Endothelial cell (in vitro differentiated cells): ENCODE measurements at regions not wholly inside any gene's neighbourhood (a gene's known extent, or its start where the extent isn't known, plus 50 kb on each side); places are given as distances from the start of the nearest gene placed in this dataset.

ENCODE experiments used
- DNase-seq: peaks from one replicate; pipeline ENCODE4 v3.0.0; 2021; ENCODE audit warnings: low spot score
- H3K27ac Mint-ChIP-seq: one replicate; pipeline ENCODE4 v1.8.0; 2021; ENCODE audit warnings: mixed read lengths, inconsistent platforms; ENCODE audit not compliant: unreplicated experiment
- H3K27me3 Mint-ChIP-seq: one replicate; pipeline ENCODE4 v1.8.0; 2021; ENCODE audit warnings: mild to moderate bottlenecking, moderate library complexity, mixed read lengths, inconsistent platforms; ENCODE audit not compliant: unreplicated experiment
- H3K36me3 Mint-ChIP-seq: one replicate; pipeline ENCODE4 v1.8.0; 2021; ENCODE audit warnings: mild to moderate bottlenecking, low read depth, mixed read lengths, inconsistent platforms; ENCODE audit not compliant: unreplicated experiment
- H3K4me1 Mint-ChIP-seq: one replicate; pipeline ENCODE4 v1.8.0; 2021; ENCODE audit warnings: mild to moderate bottlenecking, mixed read lengths, inconsistent platforms; ENCODE audit not compliant: unreplicated experiment
- H3K4me3 Mint-ChIP-seq: one replicate; pipeline ENCODE4 v1.8.0; 2021; ENCODE audit warnings: mild to moderate bottlenecking, mixed read lengths, inconsistent platforms; ENCODE audit not compliant: unreplicated experiment
- H3K9me3 Mint-ChIP-seq: one replicate; pipeline ENCODE4 v1.8.0; 2021; ENCODE audit warnings: mixed read lengths, inconsistent platforms; ENCODE audit not compliant: unreplicated experiment
- CTCF ChIP-seq: fragments of 200-600 bp; sonication (generic); IDR thresholded peaks from one replicate; pipeline ENCODE4 v1.5.0; 2021; ENCODE audit warnings: antibody characterized with exemption; ENCODE audit not compliant: unreplicated experiment

GRCh38 chr6:8238773-8239683 lies 136.7 kb upstream of the EEF1E1 start:
- no peak overlapping the region for H3K4me3 Mint-ChIP-seq
- H3K4me1 Mint-ChIP-seq = peaks cover 7% of the 10 kb centered on the region
- H3K9me3 Mint-ChIP-seq = no peaks in the 10 kb centered on the region
- no peak for TF ChIP-seq CTCF
- H3K27me3 Mint-ChIP-seq = no peaks in the 10 kb centered on the region
- DNase-seq = no peak
- no peaks in the 10 kb centered on the region for H3K36me3 Mint-ChIP-seq
- H3K27ac Mint-ChIP-seq = no peak overlapping the region

- H3K27ac Mint-ChIP-seq = no peak overlapping the region
- no peaks in the 10 kb centered on the region for H3K27me3 Mint-ChIP-seq
- no peak for TF ChIP-seq CTCF
- H3K36me3 Mint-ChIP-seq = no peaks in the 10 kb centered on the region
- no peaks in the 10 kb centered on the region for H3K4me1 Mint-ChIP-seq
- DNase-seq = no peak
- H3K9me3 Mint-ChIP-seq = no peaks in the 10 kb centered on the region
- H3K4me3 Mint-ChIP-seq = no peak overlapping the region
These were observed 135.3 kb upstream of the EEF1E1 start for GRCh38 chr6:8237668-8238067.

DNA sequence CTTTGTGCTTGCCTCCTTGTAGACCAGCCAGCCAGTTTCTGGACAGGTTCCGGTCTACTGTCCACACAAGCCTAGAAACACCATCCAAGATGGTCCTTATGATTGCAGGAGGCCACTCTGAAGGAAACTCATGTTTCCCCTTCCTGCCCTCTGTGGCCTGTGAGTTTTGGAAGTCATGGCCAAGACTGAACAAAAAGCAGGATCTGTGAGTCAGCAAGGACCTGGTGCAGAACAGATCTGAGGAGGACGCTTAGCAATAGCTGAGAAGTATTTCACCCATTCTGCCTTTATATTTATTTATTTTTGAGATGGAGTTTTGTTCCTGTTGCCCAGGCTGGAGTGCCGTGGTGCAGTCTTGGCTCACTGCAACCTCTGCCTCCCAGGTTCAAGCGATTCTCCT lies 134.6 kb upstream of the EEF1E1 start:
- H3K4me3 Mint-ChIP-seq = no peak overlapping the region
- no peak for DNase-seq
- TF ChIP-seq CTCF = no peak
- no peaks in the 10 kb centered on the region for H3K36me3 Mint-ChIP-seq
- H3K9me3 Mint-ChIP-seq = no peaks in the 10 kb centered on the region
- no peaks in the 10 kb centered on the region for H3K27me3 Mint-ChIP-seq
- H3K27ac Mint-ChIP-seq = no peak overlapping the region
- no peaks in the 10 kb centered on the region for H3K4me1 Mint-ChIP-seq

DNA sequence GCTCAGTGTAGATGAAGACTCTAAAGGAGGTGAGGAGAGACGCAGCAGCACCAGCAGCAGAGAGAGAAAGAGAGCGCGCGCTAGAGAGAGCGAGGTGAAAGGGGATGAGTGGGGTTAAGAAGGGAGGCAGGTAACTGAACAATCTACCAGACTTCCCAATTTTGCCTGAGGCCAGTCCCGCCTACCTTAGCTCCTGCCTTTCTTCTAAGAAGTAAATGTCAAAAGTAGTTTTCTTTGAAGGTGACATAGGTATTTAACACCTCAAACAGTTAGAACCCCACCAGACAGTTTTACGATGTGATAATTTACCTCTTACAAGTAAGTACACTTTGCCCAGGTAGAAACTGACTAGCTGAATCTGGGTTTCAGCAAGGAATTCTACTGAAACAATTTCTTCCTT lies 132.0 kb upstream of the EEF1E1 start:
- H3K4me1 Mint-ChIP-seq = no peaks in the 10 kb centered on the region
- H3K9me3 Mint-ChIP-seq = no peaks in the 10 kb centered on the region
- no peak for DNase-seq
- no peaks in the 10 kb centered on the region for H3K27me3 Mint-ChIP-seq
- H3K36me3 Mint-ChIP-seq = no peaks in the 10 kb centered on the region
- no peak overlapping the region for H3K27ac Mint-ChIP-seq
- no peak for TF ChIP-seq CTCF
- H3K4me3 Mint-ChIP-seq = no peak overlapping the region

DNA sequence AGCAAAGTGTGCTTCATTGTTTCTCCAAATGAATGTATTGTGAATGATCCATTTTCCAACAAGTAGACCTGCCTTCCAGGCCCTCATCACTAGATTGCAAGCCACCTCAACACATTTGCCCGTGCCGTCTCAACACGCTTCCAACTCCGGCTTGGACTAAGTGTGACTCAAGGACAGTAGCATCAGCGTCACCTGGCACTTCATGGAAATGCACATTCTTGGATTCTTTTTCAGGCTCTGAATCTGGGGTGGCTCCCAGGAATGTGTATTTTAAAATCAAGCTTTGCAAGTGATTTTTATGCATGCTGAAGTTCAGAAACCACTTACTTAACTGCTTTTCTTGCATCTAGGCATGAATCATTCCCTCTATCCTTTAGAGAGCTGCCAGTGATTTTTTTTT lies 129.6 kb upstream of the EEF1E1 start:
- Mint-ChIP-seq H3K4me1 (no peaks in the 10 kb centered on the region), H3K36me3 (no peaks in the 10 kb centered on the region), H3K27me3 (no peaks in the 10 kb centered on the region), H3K27ac (no peak overlapping the region), H3K4me3 (no peak overlapping the region), H3K9me3 (no peaks in the 10 kb centered on the region)
- DNase-seq = no peak
- no peak for TF ChIP-seq CTCF
